ENCODE measurements at regions not wholly inside any gene's neighbourhood (a gene's known extent, or its start where the extent isn't known, plus 50 kb on each side); places are given as distances from the start of the nearest gene placed in this dataset.

- H3K4me2 ChIP-seq (ENCODE audit: low read depth, low read length): no peak overlapping the region
- H3K9ac ChIP-seq (ENCODE audit: low read length): no peak overlapping the region
- H4K20me1 ChIP-seq (ENCODE audit: insufficient read depth, low read length): no peaks in the 10 kb centered on the region
- no peak for TF ChIP-seq EZH2phosphoT487 (IDR thresholded peaks at IDR 0.05; ENCODE audit: low read length)
- no peak for TF ChIP-seq CTCF (IDR thresholded peaks at IDR 0.05; ENCODE audit: low read length)
- no peak for TF ChIP-seq EZH2 (optimal IDR thresholded peaks at IDR 0.05; ENCODE audit: low read depth, low read length)
- no peaks in the 10 kb centered on the region for H3K36me3 ChIP-seq (replicated peaks; ENCODE audit: insufficient read depth, low read length)
- no peaks in the 10 kb centered on the region for H3K79me2 ChIP-seq (ENCODE audit: low read length)
- H3K27me3 ChIP-seq (replicated peaks; ENCODE audit: insufficient read depth, low read length): no peaks in the 10 kb centered on the region
- H3K4me1 ChIP-seq (ENCODE audit: low read length): peaks cover 12% of the 10 kb centered on the region
- H3K9me3 ChIP-seq (replicated peaks; ENCODE audit: insufficient read depth, low read length): no peaks in the 10 kb centered on the region
- H3K4me3 ChIP-seq (ENCODE audit: low read length): no peak overlapping the region
- H3K9me2 ChIP-seq (replicated peaks; ENCODE audit: insufficient read depth, low read length): no peaks in the 10 kb centered on the region
- no peak overlapping the region for H2AFZ ChIP-seq (ENCODE audit: low read length)
- no peak overlapping the region for H3K27ac ChIP-seq (ENCODE audit: low read length)
- 0 out of 2 replicates have a peak, but pooled peaks cover 4% of the 10 kb centered on the region for H3F3A ChIP-seq (ENCODE audit: insufficient read depth, low read length)
- DNase-seq: no peak
These were observed 655.8 kb upstream of the ANKRD30A start for GRCh38 chr10:36469585-36469984.

GRCh38 chr10:36468620-36469019 lies 656.8 kb upstream of the ANKRD30A start:
- Histone ChIP-seq H3K9ac (ENCODE audit: low read length) (no peak overlapping the region), H3K9me3 (replicated peaks; ENCODE audit: insufficient read depth, low read length) (no peaks in the 10 kb centered on the region), H3K4me3 (ENCODE audit: low read length) (no peak overlapping the region), H3K4me1 (ENCODE audit: low read length) (peaks cover 7% of the 10 kb centered on the region), H3F3A (ENCODE audit: insufficient read depth, low read length) (no peaks in the 10 kb centered on the region), H2AFZ (ENCODE audit: low read length) (no peak overlapping the region), H3K9me2 (replicated peaks; ENCODE audit: insufficient read depth, low read length) (no peaks in the 10 kb centered on the region), H3K4me2 (ENCODE audit: low read depth, low read length) (no peak overlapping the region), H3K27ac (ENCODE audit: low read length) (no peak overlapping the region), H3K79me2 (ENCODE audit: low read length) (no peaks in the 10 kb centered on the region), H4K20me1 (ENCODE audit: insufficient read depth, low read length) (no peaks in the 10 kb centered on the region), H3K27me3 (replicated peaks; ENCODE audit: insufficient read depth, low read length) (no peaks in the 10 kb centered on the region), H3K36me3 (replicated peaks; ENCODE audit: insufficient read depth, low read length) (no peaks in the 10 kb centered on the region)
- no peak for DNase-seq
- TF ChIP-seq CTCF (IDR thresholded peaks at IDR 0.05; ENCODE audit: low read length): no peak
- TF ChIP-seq EZH2phosphoT487 (IDR thresholded peaks at IDR 0.05; ENCODE audit: low read length): no peak
- no peak for TF ChIP-seq EZH2 (optimal IDR thresholded peaks at IDR 0.05; ENCODE audit: low read depth, low read length)

- Histone ChIP-seq H3K79me2 (ENCODE audit: low read length) (no peaks in the 10 kb centered on the region), H3K4me3 (ENCODE audit: low read length) (no peak overlapping the region), H3F3A (ENCODE audit: insufficient read depth, low read length) (no peaks in the 10 kb centered on the region), H3K27ac (ENCODE audit: low read length) (no peak overlapping the region), H3K9me2 (replicated peaks; ENCODE audit: insufficient read depth, low read length) (no peaks in the 10 kb centered on the region), H2AFZ (ENCODE audit: low read length) (no peak overlapping the region), H3K4me2 (ENCODE audit: low read depth, low read length) (no peak overlapping the region), H3K4me1 (ENCODE audit: low read length) (no peaks in the 10 kb centered on the region), H3K9me3 (replicated peaks; ENCODE audit: insufficient read depth, low read length) (no peaks in the 10 kb centered on the region), H3K27me3 (replicated peaks; ENCODE audit: insufficient read depth, low read length) (no peaks in the 10 kb centered on the region), H3K36me3 (replicated peaks; ENCODE audit: insufficient read depth, low read length) (no peaks in the 10 kb centered on the region), H4K20me1 (ENCODE audit: insufficient read depth, low read length) (no peaks in the 10 kb centered on the region), H3K9ac (ENCODE audit: low read length) (no peak overlapping the region)
- TF ChIP-seq EZH2 (optimal IDR thresholded peaks at IDR 0.05; ENCODE audit: low read depth, low read length) (no peak), CTCF (IDR thresholded peaks at IDR 0.05; ENCODE audit: low read length) (no peak), EZH2phosphoT487 (IDR thresholded peaks at IDR 0.05; ENCODE audit: low read length) (no peak)
- no peak for DNase-seq
These were observed 659.6 kb upstream of the ANKRD30A start for GRCh38 chr10:36465604-36466379.

Measured in MM.1S (cell line).